Neural cell (in vitro differentiated cells): ENCODE measurements at regions not wholly inside any gene's neighbourhood (a gene's known extent, or its start where the extent isn't known, plus 50 kb on each side); places are given as distances from the start of the nearest gene placed in this dataset.

Experiments used
- H2AFZ ChIP-seq: fragments of 200-600, 300-800 bp; sonication (generic), shearing (Covaris generic); 2 replicates; pipeline ENCODE4 v1.6.0; 2014; ENCODE audit warnings: low read depth, mild to moderate bottlenecking, antibody characterized with exemption, low read length, moderate library complexity
- H3F3A ChIP-seq: fragments of 200-600 bp; shearing (Covaris generic); 2 replicates; pipeline ENCODE4 v1.6.1; 2016; ENCODE audit warnings: mild to moderate bottlenecking, moderate library complexity, mixed read lengths, antibody characterized with exemption, low read length; ENCODE audit not compliant: insufficient read depth, poor library complexity, severe bottlenecking
- H3K27ac ChIP-seq: fragments of 200-600, 300-800 bp; sonication (generic), shearing (Covaris generic); 2 replicates; pipeline ENCODE4 v1.5.1; 2014; ENCODE audit warnings: mild to moderate bottlenecking, low read length, moderate library complexity
- H3K27me3 ChIP-seq: fragments of 300-800, 200-600 bp; sonication (generic), shearing (Covaris generic); 2 replicates; pipeline ENCODE4 v1.6.0; 2014; ENCODE audit warnings: mild to moderate bottlenecking, low read depth, low read length, moderate library complexity; ENCODE audit not compliant: insufficient read depth
- H3K36me3 ChIP-seq: fragments of 300-800, 200-600 bp; sonication (generic), shearing (Covaris generic); 2 replicates; pipeline ENCODE4 v1.5.1; 2014; ENCODE audit warnings: mild to moderate bottlenecking, antibody characterized with exemption, low read length, moderate library complexity; ENCODE audit not compliant: insufficient read depth
- H3K4me2 ChIP-seq: fragments of 300-800, 200-600 bp; sonication (generic), shearing (Covaris generic); 2 replicates; pipeline ENCODE4 v1.6.0; 2014; ENCODE audit warnings: mild to moderate bottlenecking, low read length
- H3K4me3 ChIP-seq: fragments of 300-800, 200-600 bp; sonication (generic), shearing (Covaris generic); 2 replicates; pipeline ENCODE4 v1.5.1; 2014; ENCODE audit warnings: mild to moderate bottlenecking, low read length, moderate library complexity
- H3K79me2 ChIP-seq: fragments of 200-600 bp; shearing (Covaris generic); replicated peaks from 2 replicates; pipeline ENCODE4 v1.6.0; 2014; ENCODE audit warnings: mild to moderate bottlenecking, low read length, moderate library complexity; ENCODE audit not compliant: insufficient read depth
- H3K9ac ChIP-seq: fragments of 300-800, 200-600 bp; sonication (generic), shearing (Covaris generic); 2 replicates; pipeline ENCODE4 v1.6.1; 2016; ENCODE audit warnings: mild to moderate bottlenecking, low read length, mixed read lengths
- H3K9me2 ChIP-seq: fragments of 200-600 bp; shearing (Covaris generic); 2 replicates; pipeline ENCODE4 v1.6.1; 2016; ENCODE audit warnings: mild to moderate bottlenecking, low read length, mixed read lengths; ENCODE audit not compliant: insufficient read depth
- H3K9me3 ChIP-seq: fragments of 200-600, 300-800 bp; sonication (generic), shearing (Covaris generic); 2 replicates; pipeline ENCODE4 v1.6.1; 2016; ENCODE audit warnings: mild to moderate bottlenecking, mixed run types, low read length, moderate library complexity, mixed read lengths
- H4K20me1 ChIP-seq: fragments of 200-600 bp; shearing (Covaris generic); 2 replicates; pipeline ENCODE4 v1.6.1; 2016; ENCODE audit warnings: mild to moderate bottlenecking, mixed run types; ENCODE audit not compliant: insufficient read depth
- EP300 ChIP-seq: fragments of 450-650 bp; conservative IDR thresholded peaks from 2 replicates; pipeline ENCODE4 v1.6.1; 2014; ENCODE audit warnings: antibody characterized with exemption, mild to moderate bottlenecking, moderate library complexity; ENCODE audit not compliant: poor library complexity, severe bottlenecking
- EZH2 ChIP-seq: fragments of 200-600, 300-800 bp; shearing (Covaris generic), sonication (generic); IDR thresholded peaks from 2 replicates; pipeline ENCODE4 v1.6.1; 2014; ENCODE audit warnings: antibody characterized with exemption, low read length, borderline replicate concordance, mild to moderate bottlenecking; ENCODE audit not compliant: insufficient read depth, poor library complexity, severe bottlenecking
- MXI1 ChIP-seq: fragments of 450-650 bp; conservative IDR thresholded peaks from 2 replicates; pipeline ENCODE4 v1.6.1; 2014; ENCODE audit warnings: antibody characterized with exemption, mild to moderate bottlenecking; ENCODE audit not compliant: poor library complexity, severe bottlenecking
- POLR2AphosphoS5 ChIP-seq: IDR thresholded peaks from 2 replicates; pipeline ENCODE4 v1.6.1; 2012
- RAD21 ChIP-seq: fragments of 450-650 bp; conservative IDR thresholded peaks from 2 replicates; pipeline ENCODE4 v1.6.1; 2014; ENCODE audit warnings: antibody characterized with exemption, mild to moderate bottlenecking, moderate library complexity
- SMC3 ChIP-seq: fragments of 450-650 bp; conservative IDR thresholded peaks from 2 replicates; pipeline ENCODE4 v1.6.1; 2014; ENCODE audit warnings: antibody characterized with exemption, mild to moderate bottlenecking, moderate library complexity; ENCODE audit not compliant: poor library complexity
- TAF1 ChIP-seq: IDR thresholded peaks from 2 replicates; pipeline ENCODE4 v1.6.1; 2012; ENCODE audit warnings: low read depth
- TF ChIP-seq, protein P1 (sequence below): IDR thresholded peaks from 2 replicates; pipeline ENCODE4 v1.6.1; 2012; ENCODE audit warnings: borderline replicate concordance
- TF ChIP-seq, protein P2 (sequence below): fragments of 450-650 bp; IDR thresholded peaks from 2 replicates; pipeline ENCODE4 v1.5.1; 2014; ENCODE audit warnings: antibody characterized with exemption, mild to moderate bottlenecking, moderate library complexity; ENCODE audit not compliant: poor library complexity, severe bottlenecking

DNA sequence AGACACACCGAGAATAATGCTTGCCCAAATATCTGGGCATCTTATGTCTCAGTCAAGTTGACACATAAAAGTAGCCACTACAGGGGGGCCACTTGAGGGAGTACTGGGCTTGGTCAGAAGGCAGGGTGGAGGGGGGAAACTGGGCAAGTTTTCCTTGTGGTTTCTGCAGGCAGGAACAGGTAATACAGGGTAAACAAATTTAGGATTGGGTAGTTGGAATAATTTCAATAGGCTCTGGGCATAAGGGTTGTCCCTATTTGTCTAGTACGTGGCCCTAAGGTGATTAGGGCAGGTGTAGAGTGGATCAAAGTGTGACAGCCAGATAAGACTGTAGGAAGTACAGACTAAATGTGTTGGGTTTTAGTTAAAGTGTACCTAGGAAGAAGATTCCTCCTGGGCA lies 353.1 kb downstream of the TLE4 start:
- no peaks in the 10 kb centered on the region for H3K36me3 ChIP-seq
- TF ChIP-seq, protein P1, sequence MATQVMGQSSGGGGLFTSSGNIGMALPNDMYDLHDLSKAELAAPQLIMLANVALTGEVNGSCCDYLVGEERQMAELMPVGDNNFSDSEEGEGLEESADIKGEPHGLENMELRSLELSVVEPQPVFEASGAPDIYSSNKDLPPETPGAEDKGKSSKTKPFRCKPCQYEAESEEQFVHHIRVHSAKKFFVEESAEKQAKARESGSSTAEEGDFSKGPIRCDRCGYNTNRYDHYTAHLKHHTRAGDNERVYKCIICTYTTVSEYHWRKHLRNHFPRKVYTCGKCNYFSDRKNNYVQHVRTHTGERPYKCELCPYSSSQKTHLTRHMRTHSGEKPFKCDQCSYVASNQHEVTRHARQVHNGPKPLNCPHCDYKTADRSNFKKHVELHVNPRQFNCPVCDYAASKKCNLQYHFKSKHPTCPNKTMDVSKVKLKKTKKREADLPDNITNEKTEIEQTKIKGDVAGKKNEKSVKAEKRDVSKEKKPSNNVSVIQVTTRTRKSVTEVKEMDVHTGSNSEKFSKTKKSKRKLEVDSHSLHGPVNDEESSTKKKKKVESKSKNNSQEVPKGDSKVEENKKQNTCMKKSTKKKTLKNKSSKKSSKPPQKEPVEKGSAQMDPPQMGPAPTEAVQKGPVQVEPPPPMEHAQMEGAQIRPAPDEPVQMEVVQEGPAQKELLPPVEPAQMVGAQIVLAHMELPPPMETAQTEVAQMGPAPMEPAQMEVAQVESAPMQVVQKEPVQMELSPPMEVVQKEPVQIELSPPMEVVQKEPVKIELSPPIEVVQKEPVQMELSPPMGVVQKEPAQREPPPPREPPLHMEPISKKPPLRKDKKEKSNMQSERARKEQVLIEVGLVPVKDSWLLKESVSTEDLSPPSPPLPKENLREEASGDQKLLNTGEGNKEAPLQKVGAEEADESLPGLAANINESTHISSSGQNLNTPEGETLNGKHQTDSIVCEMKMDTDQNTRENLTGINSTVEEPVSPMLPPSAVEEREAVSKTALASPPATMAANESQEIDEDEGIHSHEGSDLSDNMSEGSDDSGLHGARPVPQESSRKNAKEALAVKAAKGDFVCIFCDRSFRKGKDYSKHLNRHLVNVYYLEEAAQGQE, result no peak
- TF ChIP-seq EP300 (no peak), EZH2 (no peak), RAD21 (no peak), SMC3 (no peak), POLR2AphosphoS5 (no peak), MXI1 (no peak), TAF1 (no peak)
- TF ChIP-seq, protein P2, sequence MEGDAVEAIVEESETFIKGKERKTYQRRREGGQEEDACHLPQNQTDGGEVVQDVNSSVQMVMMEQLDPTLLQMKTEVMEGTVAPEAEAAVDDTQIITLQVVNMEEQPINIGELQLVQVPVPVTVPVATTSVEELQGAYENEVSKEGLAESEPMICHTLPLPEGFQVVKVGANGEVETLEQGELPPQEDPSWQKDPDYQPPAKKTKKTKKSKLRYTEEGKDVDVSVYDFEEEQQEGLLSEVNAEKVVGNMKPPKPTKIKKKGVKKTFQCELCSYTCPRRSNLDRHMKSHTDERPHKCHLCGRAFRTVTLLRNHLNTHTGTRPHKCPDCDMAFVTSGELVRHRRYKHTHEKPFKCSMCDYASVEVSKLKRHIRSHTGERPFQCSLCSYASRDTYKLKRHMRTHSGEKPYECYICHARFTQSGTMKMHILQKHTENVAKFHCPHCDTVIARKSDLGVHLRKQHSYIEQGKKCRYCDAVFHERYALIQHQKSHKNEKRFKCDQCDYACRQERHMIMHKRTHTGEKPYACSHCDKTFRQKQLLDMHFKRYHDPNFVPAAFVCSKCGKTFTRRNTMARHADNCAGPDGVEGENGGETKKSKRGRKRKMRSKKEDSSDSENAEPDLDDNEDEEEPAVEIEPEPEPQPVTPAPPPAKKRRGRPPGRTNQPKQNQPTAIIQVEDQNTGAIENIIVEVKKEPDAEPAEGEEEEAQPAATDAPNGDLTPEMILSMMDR, result no peak
- H4K20me1 ChIP-seq, result no peaks in the 10 kb centered on the region
- H3K4me2 ChIP-seq, result no peak overlapping the region
- H3F3A ChIP-seq, result no peaks in the 10 kb centered on the region
- H3K4me3 ChIP-seq, result no peak overlapping the region
- H3K79me2 ChIP-seq, result no peaks in the 10 kb centered on the region
- no peak overlapping the region for H3K27ac ChIP-seq
- no peaks in the 10 kb centered on the region for H3K27me3 ChIP-seq
- H3K9me2 ChIP-seq, result no peaks in the 10 kb centered on the region
- no peaks in the 10 kb centered on the region for H3K9me3 ChIP-seq
- H2AFZ ChIP-seq, result no peak overlapping the region
- no peak overlapping the region for H3K9ac ChIP-seq

DNA sequence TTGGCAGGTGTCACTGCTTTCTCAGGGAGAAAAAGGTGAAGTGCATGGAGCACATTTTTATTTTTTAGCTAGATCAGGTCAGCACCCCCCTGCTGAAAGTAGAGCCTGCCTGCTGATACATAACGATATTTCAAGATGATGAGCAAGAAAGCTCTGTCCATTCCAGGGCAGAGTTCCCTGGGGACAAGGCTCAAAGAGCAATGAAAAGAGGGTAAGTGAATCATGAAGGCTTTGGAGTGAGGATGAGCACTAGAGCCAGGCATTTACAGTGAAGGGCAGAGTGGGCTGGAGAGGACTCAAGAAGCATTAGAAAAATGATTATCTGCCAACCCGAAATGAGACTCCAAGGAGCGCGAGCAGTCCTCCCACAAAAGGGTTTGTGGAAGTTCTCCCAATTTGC lies 345.7 kb downstream of the TLE4 start:
- H3K79me2 ChIP-seq, result no peaks in the 10 kb centered on the region
- H3K4me2 ChIP-seq, result no peak overlapping the region
- no peak overlapping the region for H3K9ac ChIP-seq
- TF ChIP-seq POLR2AphosphoS5 (no peak), EZH2 (no peak), EP300 (no peak), SMC3 (no peak), RAD21 (no peak), TAF1 (no peak)
- TF ChIP-seq, protein P2, result no peak
- TF ChIP-seq, protein P1, result no peak
- H2AFZ ChIP-seq, result no peak overlapping the region
- no peaks in the 10 kb centered on the region for H3K36me3 ChIP-seq
- no peak overlapping the region for H3K27ac ChIP-seq
- H3K27me3 ChIP-seq, result no peaks in the 10 kb centered on the region
- no peaks in the 10 kb centered on the region for H3F3A ChIP-seq
- H3K9me2 ChIP-seq, result no peaks in the 10 kb centered on the region
- no peaks in the 10 kb centered on the region for H3K9me3 ChIP-seq
- no peaks in the 10 kb centered on the region for H4K20me1 ChIP-seq
- H3K4me3 ChIP-seq, result no peak overlapping the region
